ENCODE measurements at regions not wholly inside any gene's neighbourhood (a gene's known extent, or its start where the extent isn't known, plus 50 kb on each side); places are given as distances from the start of the nearest gene placed in this dataset.
"Not testable (repeated sequence)": the region's sequence is repeated elsewhere in the genome, so short reads cannot be mapped to it uniquely, and the experiment has no call there.

- Mint-ChIP-seq H3K27me3 (no peaks in the 10 kb centered on the region), H3K4me1 (peaks cover 0 to 3% of the 10 kb centered on the region in 2 donors), H3K36me3 (peaks cover 0 to 2% of the 10 kb centered on the region in 2 donors), H3K4me3 (no peak overlapping the region), H3K27ac (no peak overlapping the region), H3K9me3 (no peaks in the 10 kb centered on the region)
- no peak for DNase-seq
- no peak for ATAC-seq (replicated peaks)
These were observed 242.5 kb downstream of the RPIA start for GRCh38 chr2:88933980-88934379.

- DNase-seq, H3K4me3 Mint-ChIP-seq, H3K36me3 Mint-ChIP-seq, H3K27ac Mint-ChIP-seq, H3K4me1 Mint-ChIP-seq, H3K27me3 Mint-ChIP-seq, H3K9me3 Mint-ChIP-seq: not testable (repeated sequence)
- ATAC-seq (replicated peaks), result peak in 1 of 2 donors; percentile 39
These were observed 249.7 kb downstream of the RPIA start for GRCh38 chr2:88941178-88941577.

- Mint-ChIP-seq H3K36me3 (no peaks in the 10 kb centered on the region), H3K9me3 (no peaks in the 10 kb centered on the region), H3K4me3 (no peak overlapping the region), H3K4me1 (no peaks in the 10 kb centered on the region), H3K27me3 (no peaks in the 10 kb centered on the region), H3K27ac (no peak overlapping the region)
- no peak for ATAC-seq (replicated peaks)
- DNase-seq, result no peak
These were observed 251.3 kb downstream of the RPIA start for GRCh38 chr2:88942798-88943197.

GRCh38 chr2:88949336-88949735, 257.9 kb downstream of the RPIA start:
- H3K4me1 Mint-ChIP-seq, result no peaks in the 10 kb centered on the region
- no peak overlapping the region for H3K27ac Mint-ChIP-seq
- no peaks in the 10 kb centered on the region for H3K36me3 Mint-ChIP-seq
- H3K4me3 Mint-ChIP-seq, result no peak overlapping the region
- DNase-seq, result no peak
- no peak for ATAC-seq (replicated peaks)
- H3K27me3 Mint-ChIP-seq, result no peaks in the 10 kb centered on the region
- H3K9me3 Mint-ChIP-seq, result no peaks in the 10 kb centered on the region

- Mint-ChIP-seq H3K4me3 (no peak overlapping the region), H3K27ac (no peak overlapping the region), H3K4me1 (no peaks in the 10 kb centered on the region), H3K27me3 (no peaks in the 10 kb centered on the region), H3K9me3 (no peaks in the 10 kb centered on the region), H3K36me3 (no peaks in the 10 kb centered on the region)
- DNase-seq (no peak), ATAC-seq (replicated peaks) (no peak)
These were observed 258.5 kb downstream of the RPIA start for GRCh38 chr2:88950010-88950409.

GRCh38 chr2:88955607-88956006, 264.1 kb downstream of the RPIA start:
- H3K36me3 Mint-ChIP-seq, result no peaks in the 10 kb centered on the region
- H3K4me1 Mint-ChIP-seq, result no peaks in the 10 kb centered on the region
- H3K27me3 Mint-ChIP-seq, result no peaks in the 10 kb centered on the region
- H3K9me3 Mint-ChIP-seq, result no peaks in the 10 kb centered on the region
- ATAC-seq (replicated peaks) (no peak), DNase-seq (no peak)
- H3K4me3 Mint-ChIP-seq, result no peak overlapping the region
- H3K27ac Mint-ChIP-seq, result no peak overlapping the region

- no peak for ATAC-seq (replicated peaks)
- Mint-ChIP-seq H3K4me1 (no peaks in the 10 kb centered on the region), H3K27me3 (no peaks in the 10 kb centered on the region), H3K36me3 (no peaks in the 10 kb centered on the region), H3K4me3 (no peak overlapping the region), H3K9me3 (no peaks in the 10 kb centered on the region), H3K27ac (no peak overlapping the region)
- no peak for DNase-seq
These were observed 268.2 kb downstream of the RPIA start for GRCh38 chr2:88959480-88960204.

- not testable (repeated sequence) for H3K4me1 Mint-ChIP-seq, H3K36me3 Mint-ChIP-seq
These were observed 269.9 kb downstream of the RPIA start for GRCh38 chr2:88961323-88961722.

GRCh38 chr2:88967844-88968243, 276.4 kb downstream of the RPIA start:
- ATAC-seq (replicated peaks) (no peak), DNase-seq (no peak)
- Mint-ChIP-seq H3K4me1 (peaks cover 1 to 7% of the 10 kb centered on the region in 2 donors), H3K27ac (no peak overlapping the region), H3K9me3 (no peaks in the 10 kb centered on the region), H3K36me3 (no peaks in the 10 kb centered on the region), H3K27me3 (no peaks in the 10 kb centered on the region), H3K4me3 (no peak overlapping the region)

More at GRCh38 chr2:88961323-88961722, 269.9 kb downstream of the RPIA start:
- H3K27ac Mint-ChIP-seq; H3K4me3 Mint-ChIP-seq; H3K9me3 Mint-ChIP-seq; DNase-seq; H3K27me3 Mint-ChIP-seq; ATAC-seq (replicated peaks): not testable (repeated sequence)

- H3K4me3 Mint-ChIP-seq; DNase-seq; H3K9me3 Mint-ChIP-seq; ATAC-seq (replicated peaks); H3K27me3 Mint-ChIP-seq; H3K27ac Mint-ChIP-seq; H3K4me1 Mint-ChIP-seq; H3K36me3 Mint-ChIP-seq: not testable (repeated sequence)
These were observed 286.5 kb downstream of the RPIA start for GRCh38 chr2:88978011-88978410.

GRCh38 chr2:88978446-88978845, 287.0 kb downstream of the RPIA start:
- not testable (repeated sequence) for H3K4me1 Mint-ChIP-seq; H3K9me3 Mint-ChIP-seq; H3K4me3 Mint-ChIP-seq; H3K27ac Mint-ChIP-seq; H3K27me3 Mint-ChIP-seq; ATAC-seq (replicated peaks); DNase-seq; H3K36me3 Mint-ChIP-seq

GRCh38 chr2:88984079-88984478, 292.6 kb downstream of the RPIA start:
- H3K9me3 Mint-ChIP-seq; H3K27ac Mint-ChIP-seq; H3K36me3 Mint-ChIP-seq; ATAC-seq (replicated peaks); H3K27me3 Mint-ChIP-seq; H3K4me3 Mint-ChIP-seq; H3K4me1 Mint-ChIP-seq; DNase-seq: not testable (repeated sequence)

GRCh38 chr2:88986721-88987330, 295.4 kb downstream of the RPIA start:
- H3K36me3 Mint-ChIP-seq; H3K27me3 Mint-ChIP-seq; H3K9me3 Mint-ChIP-seq; DNase-seq; H3K4me3 Mint-ChIP-seq; ATAC-seq (replicated peaks); H3K4me1 Mint-ChIP-seq: not testable (repeated sequence)
- H3K27ac Mint-ChIP-seq, result peak overlapping the region; percentile 20

GRCh38 chr2:88988617-88989016, 297.1 kb downstream of the RPIA start:
- not testable (repeated sequence) for H3K27ac Mint-ChIP-seq; H3K36me3 Mint-ChIP-seq; H3K4me3 Mint-ChIP-seq; H3K27me3 Mint-ChIP-seq; H3K9me3 Mint-ChIP-seq; DNase-seq; ATAC-seq (replicated peaks)
- H3K4me1 Mint-ChIP-seq, result peaks cover 6 to 11% of the 10 kb centered on the region in 2 donors

GRCh38 chr2:88992819-88993218, 301.3 kb downstream of the RPIA start:
- peak; percentile 5 for DNase-seq
- H3K4me3 Mint-ChIP-seq; H3K9me3 Mint-ChIP-seq; H3K36me3 Mint-ChIP-seq; H3K27me3 Mint-ChIP-seq; ATAC-seq (replicated peaks): not testable (repeated sequence)
- H3K27ac Mint-ChIP-seq, result peak overlapping the region; percentile 59
- peaks cover 8 to 19% of the 10 kb centered on the region in 2 donors for H3K4me1 Mint-ChIP-seq

Measured in stimulated activated naive B cell treated with anti-CD40 and anti-IgM and Interleukin-4, amounts not matched to agents 10 μg/mL and 1 μg/mL and 100 μg/mL, for 72 hours (primary cell).